GM12892 (cell line): ENCODE measurements at regions not wholly inside any gene's neighbourhood (a gene's known extent, or its start where the extent isn't known, plus 50 kb on each side); places are given as distances from the start of the nearest gene placed in this dataset.
A peak's percentile ranks its signal among the peaks of the same experiment; 100 is the strongest.

Experiments used
- DNase-seq: peaks from one replicate; pipeline ENCODE4 v3.0.0; 2011; ENCODE audit not compliant: insufficient read length
- FAIRE-seq: peaks from 2 replicates; lab custom pipeline; 2011; peaks lifted over from hg19 to GRCh38; lab: Jason Lieb, UNC
- POLR2A ChIP-seq: IDR thresholded peaks from 2 replicates; pipeline ENCODE4 v1.6.1; 2011; ENCODE audit warnings: low read depth, low read length, control low read depth
- POLR2AphosphoS5 ChIP-seq: IDR thresholded peaks from 2 replicates; pipeline ENCODE4 v1.6.1; 2011; ENCODE audit warnings: low read depth, low read length, control low read depth
- TAF1 ChIP-seq: IDR thresholded peaks from 2 replicates; pipeline ENCODE4 v1.6.1; 2011; ENCODE audit warnings: low read depth, mild to moderate bottlenecking, control low read depth, low read length, borderline replicate concordance

DNA sequence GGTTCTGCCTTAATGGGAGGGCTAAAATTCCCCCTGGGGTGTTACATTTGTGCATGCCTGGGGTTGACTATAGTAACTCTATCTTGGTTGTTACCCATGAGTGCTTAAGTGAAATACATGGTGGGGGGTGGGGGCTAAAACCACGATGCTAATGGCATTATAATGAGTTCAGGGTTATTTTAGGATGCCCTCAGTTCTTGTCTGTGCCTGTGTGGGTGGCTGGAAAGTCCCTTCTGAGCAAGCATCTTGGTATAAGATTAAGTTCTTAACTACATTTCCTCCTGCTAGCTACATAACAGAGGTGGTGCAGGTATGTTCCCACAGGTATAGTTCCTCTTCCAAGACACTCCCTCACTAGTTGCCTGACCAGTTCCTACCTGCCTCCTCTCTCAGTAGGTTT lies 822.3 kb downstream of the LRFN5 start:
- DNase-seq = no peak
- TF ChIP-seq POLR2A (no peak), TAF1 (no peak), POLR2AphosphoS5 (no peak)
- FAIRE-seq = peak; percentile 61

DNA sequence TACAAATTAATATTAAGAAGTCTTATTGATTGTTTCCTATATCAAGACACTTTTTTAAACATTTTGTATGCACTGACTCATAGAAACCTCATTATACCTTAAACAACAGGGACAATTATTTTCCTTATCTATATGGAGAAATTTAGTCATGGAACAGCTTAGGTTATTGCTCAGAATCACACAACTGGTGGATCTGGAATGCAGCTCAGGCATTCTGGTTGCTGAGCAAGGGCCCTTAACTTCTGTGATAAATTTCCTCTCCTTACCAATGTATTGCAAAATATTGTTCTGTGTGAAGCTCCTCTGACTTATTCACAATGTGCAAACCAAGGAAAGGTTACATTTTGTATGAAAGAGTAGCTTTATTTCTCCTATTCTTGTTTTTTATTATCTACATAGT lies 817.8 kb downstream of the LRFN5 start:
- no peak for DNase-seq
- FAIRE-seq = no peak
- TF ChIP-seq TAF1 (no peak), POLR2A (no peak), POLR2AphosphoS5 (no peak)

DNA sequence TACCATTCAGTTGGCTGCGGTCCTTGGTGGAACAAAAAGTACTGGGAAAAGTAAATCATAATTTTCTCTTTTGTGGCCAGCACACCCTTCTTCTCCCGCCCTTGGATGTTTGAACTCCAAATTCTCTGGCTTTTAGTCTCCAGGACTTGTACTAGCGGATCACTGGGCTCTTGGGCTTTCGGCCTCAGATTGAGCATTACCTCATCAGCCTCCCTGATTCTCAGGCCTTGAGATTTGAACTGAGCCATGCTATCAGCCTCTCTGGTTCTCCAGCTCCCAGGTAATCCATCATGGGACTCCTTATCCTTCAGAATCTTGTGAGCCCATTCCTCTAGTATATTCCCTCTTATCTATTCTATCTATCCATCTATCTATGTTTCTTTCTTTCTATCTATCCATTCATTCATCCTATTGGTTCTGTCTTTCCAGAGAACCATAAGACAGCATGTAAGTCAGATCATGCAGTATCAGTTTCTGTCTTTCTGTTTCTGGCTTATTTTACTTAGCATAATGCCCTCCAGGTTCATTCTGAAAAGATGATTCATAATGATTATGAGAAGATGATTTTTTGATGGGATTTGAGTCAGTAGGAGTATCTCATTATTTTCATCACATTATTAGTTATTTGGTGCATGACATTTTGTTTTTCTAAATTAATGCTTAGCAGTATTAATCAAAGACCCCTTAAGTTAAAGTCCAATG lies 814.9 kb downstream of the LRFN5 start:
- TF ChIP-seq TAF1 (no peak), POLR2AphosphoS5 (no peak), POLR2A (no peak)
- DNase-seq = no peak
- no peak for FAIRE-seq

DNA sequence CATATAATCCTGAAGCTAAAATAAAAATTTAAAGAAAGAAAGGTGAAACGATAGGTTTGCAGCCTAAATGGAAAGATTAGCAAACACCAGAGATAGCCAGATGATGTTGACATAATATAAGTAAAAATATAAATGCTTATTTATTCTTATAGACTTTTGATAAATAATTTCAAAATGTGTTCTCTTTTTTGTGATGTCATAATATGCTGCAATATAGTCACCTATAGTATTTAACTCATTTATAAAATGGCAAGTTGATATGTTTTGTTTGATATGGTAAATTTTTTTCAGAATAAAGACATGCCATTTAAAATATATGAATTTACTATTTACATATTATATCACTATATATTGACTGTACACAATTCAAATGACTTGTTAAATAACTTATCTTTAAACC lies 813.4 kb downstream of the LRFN5 start:
- DNase-seq = no peak
- TF ChIP-seq TAF1 (no peak), POLR2AphosphoS5 (no peak), POLR2A (no peak)
- FAIRE-seq = no peak

DNA sequence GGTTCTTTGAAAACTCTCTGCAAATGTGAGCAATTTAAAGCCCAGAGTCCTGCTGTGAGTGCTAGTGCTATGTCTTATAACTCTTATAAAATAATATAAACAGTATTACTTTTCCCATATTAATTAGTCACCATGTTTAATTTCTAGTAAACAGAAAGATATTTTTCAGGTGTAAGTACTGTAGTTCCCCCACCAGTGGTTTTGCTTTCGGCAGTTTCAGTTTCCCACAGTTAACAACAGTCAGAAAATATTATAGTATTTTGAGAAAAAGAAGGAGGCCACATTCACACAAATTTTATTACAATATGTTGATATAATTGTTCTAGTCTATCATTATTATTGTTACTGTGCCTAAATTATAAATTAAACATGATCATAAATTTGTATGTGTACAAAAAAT lies 800.5 kb downstream of the LRFN5 start:
- TF ChIP-seq TAF1 (no peak), POLR2A (no peak)
- no peak for FAIRE-seq
- no peak for DNase-seq

DNA sequence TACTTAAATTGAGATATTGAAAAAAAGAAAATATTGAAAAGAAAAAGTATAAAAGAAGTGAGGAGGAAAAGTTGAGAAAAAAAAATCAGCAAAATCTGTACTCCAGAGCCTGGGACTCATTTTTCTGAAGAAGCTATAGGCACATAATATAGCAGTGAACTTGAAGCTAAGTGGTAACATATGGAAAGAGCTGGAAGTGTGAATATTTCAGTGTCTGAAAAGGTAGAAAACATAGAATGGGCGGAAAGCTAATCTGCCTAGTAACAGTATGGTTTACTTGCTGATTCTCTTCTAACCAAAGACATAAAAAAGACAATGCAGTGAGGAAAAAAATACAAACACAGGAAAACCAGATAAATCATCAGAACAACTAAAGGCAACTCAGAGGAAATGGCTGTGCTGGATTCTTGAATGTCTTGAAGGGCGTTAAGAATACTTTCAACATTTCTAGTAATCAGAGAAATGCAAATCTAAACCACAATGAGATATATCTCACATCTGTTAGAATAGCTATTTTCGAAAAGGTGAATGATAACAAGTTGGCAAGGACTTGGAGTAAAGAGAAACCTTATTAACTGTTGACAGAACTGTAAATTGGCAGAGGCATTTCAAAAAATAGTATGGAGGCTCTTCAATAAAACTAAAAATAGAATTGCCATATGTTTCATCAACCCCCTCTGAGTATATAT lies 784.6 kb downstream of the LRFN5 start:
- FAIRE-seq (no peak), DNase-seq (no peak)
- TF ChIP-seq TAF1 = no peak
- TF ChIP-seq POLR2AphosphoS5 = no peak
- TF ChIP-seq POLR2A = no peak

DNA sequence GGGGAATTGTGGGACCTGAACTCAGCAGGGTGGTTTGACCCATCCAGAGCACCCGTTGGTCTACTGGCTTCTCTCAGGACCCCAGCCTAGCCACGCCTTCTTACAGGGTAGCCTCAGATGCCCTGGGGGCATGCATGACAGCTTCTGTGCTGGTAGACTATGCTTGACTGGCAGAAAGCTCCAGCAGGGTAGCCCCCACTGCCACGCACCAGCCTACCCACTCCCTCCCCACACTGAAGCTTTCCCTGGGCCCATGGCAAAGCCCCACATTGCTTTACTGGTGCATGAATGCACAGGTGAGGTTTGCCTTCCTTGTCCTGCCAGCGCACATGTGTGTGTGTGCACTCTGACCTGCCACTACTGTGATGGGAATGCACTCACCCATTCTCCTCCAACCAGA lies 772.2 kb downstream of the LRFN5 start:
- no peak for FAIRE-seq
- DNase-seq = no peak
- TF ChIP-seq POLR2AphosphoS5 = no peak
- TF ChIP-seq POLR2A = no peak
- TF ChIP-seq TAF1 = no peak

DNA sequence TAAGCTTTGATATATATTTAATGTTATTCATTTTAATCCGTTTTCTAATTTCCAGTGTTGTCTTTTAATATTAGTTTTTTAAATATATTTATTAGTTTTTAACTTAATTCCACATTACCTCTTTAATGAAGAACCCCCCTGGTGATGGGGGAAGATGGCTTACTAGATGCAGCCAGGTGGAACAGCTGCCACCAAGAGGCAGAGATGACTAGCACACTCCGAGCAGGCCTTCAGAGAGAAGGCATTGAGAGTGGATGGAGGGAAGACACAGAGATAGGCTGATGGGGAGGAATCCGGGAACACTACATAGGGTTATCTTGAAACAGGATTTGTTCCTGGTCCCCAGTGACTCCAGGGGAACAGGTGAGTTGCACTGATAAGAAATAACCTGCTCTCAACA lies 771.6 kb downstream of the LRFN5 start:
- no peak for TF ChIP-seq TAF1
- TF ChIP-seq POLR2A = no peak
- TF ChIP-seq POLR2AphosphoS5 = no peak
- DNase-seq = no peak
- FAIRE-seq = no peak

DNA sequence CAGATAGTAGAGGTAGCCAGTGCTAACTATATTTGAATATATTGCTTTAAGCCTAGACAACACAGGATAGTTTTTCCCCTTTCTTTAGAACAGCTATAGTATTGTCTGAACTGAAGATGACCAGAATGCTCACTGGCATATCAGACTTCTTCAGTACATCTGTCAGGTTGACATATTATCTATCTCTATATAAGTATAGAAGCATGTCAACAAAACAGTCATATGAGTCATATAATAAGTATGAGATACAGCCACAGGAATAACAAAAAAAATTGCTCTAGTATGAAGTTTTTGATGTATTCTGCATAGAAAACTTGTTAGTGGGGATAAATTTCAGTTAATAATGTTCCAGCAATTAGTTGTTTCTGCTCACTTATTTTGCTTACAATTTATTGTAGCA lies 767.7 kb downstream of the LRFN5 start:
- TF ChIP-seq POLR2A (no peak), POLR2AphosphoS5 (no peak), TAF1 (no peak)
- FAIRE-seq = no peak
- DNase-seq = no peak

DNA sequence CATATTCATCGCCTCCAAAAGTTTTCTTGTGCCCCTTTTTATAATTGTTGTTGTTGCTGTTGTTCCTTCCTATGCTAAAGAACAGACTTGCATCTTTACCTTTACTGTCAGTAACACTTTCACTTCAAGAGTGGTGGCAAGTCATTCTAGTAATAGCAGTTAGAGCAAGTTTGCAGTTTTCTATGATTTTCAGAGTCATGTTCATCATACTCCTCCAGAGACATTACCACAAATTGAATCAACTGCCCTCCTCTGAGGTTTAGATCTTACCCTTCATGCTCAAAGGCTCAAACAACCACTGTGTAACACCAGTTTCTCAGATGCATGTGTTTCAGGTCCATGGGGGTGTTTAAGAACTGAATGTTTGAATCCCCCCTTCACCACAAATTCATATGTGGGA lies 763.4 kb downstream of the LRFN5 start:
- DNase-seq = no peak
- FAIRE-seq = no peak

DNA sequence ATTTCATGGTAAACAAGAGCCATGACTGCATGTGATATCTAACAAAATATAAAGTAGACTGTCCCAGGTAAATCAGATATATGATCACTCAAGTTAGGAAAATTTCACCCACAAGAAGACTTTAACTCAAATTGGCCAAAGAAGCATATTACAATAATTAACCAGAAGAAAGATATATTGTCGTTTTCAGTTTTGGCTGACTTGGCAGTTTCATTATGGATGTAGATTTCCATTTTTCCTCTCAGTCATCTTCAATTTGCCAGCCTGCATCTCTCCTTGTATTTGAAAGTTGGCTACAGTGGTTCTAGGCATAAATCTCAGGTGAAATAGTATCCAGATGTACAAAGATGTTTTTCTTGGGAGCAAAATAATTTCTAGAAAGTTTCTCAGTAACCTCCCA lies 761.6 kb downstream of the LRFN5 start:
- DNase-seq (no peak), FAIRE-seq (peak; percentile 48)
- TF ChIP-seq POLR2AphosphoS5 = no peak
- TF ChIP-seq TAF1 = no peak
- no peak for TF ChIP-seq POLR2A

More for the DNA sequence above, 763.4 kb downstream of the LRFN5 start:
- no peak for TF ChIP-seq POLR2AphosphoS5

DNA sequence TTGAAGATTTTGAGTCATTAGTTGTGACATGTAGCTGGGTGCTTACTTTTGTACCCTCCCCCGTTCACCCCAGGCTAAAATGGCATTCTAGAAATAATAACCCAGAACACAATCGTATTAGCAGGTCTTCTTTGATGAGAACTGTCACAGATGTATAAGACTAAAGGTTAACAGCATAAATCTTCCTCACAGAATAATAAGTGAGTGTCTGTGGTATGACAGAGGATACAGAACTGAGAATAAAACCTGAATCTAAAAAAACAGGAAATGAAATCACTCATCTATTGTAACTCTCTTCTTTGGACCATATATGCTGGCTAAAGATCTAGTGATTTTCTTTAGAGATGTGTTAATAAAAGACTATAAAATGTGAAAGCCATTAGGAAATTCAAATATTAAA lies 746.6 kb downstream of the LRFN5 start:
- TF ChIP-seq TAF1 = no peak
- FAIRE-seq (no peak), DNase-seq (no peak)

DNA sequence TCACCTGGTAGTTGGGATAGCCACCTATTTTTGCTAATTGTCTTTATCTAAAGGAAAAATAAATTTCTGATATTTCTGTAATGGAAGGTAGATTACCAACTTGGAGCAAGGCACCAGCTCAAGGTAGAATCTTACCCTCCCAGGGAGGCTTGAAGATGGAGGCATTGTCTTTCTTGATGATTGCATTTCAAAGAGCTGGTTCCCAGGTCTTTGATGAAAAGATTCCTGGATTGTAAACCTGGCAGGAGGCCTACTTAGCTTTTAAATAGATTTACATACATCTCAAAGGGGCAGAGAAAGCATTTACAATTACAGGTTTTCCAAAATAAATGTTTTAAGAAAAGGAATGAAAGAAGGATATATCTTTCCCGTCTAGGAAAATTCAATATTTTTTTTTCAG lies 729.2 kb downstream of the LRFN5 start:
- no peak for FAIRE-seq
- DNase-seq = no peak
- no peak for TF ChIP-seq POLR2AphosphoS5
- no peak for TF ChIP-seq TAF1
- no peak for TF ChIP-seq POLR2A

DNA sequence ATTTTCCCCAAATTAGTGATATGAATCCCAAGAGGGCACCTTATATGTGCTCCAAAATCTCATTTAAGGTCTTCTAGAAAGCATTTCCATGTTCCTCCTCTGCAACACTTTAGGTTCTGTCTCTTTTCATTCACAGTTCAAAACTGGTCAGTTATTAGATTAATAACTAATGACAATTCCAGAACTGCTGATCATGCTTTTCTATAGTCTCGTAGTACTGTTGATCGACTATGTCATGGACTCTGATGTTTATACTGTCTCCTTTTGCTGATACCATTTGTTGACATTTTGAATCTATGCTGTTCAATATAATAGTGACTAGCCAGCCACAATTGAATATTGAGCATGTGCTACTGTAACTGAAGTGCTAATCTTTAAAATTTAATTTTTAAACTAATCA lies 728.3 kb downstream of the LRFN5 start:
- DNase-seq (no peak), FAIRE-seq (no peak)
- TF ChIP-seq TAF1 = no peak
- TF ChIP-seq POLR2A = no peak
- TF ChIP-seq POLR2AphosphoS5 = no peak
